Brain microvascular endothelial cell (primary cell): ENCODE measurements at regions not wholly inside any gene's neighbourhood (a gene's known extent, or its start where the extent isn't known, plus 50 kb on each side); places are given as distances from the start of the nearest gene placed in this dataset.

Experiments
- DNase-seq: peaks from one replicate; pipeline ENCODE4 v3.0.0-alpha.2; 2020
- H3K27ac ChIP-seq: fragments of 250-450 bp; sonication (Bioruptor Pico); 2 replicates; pipeline ENCODE4 v1.5.1; 2020; ENCODE audit warnings: mild to moderate bottlenecking, moderate library complexity
- H3K27me3 ChIP-seq: fragments of 250-450 bp; sonication (Bioruptor Pico); replicated peaks from 2 replicates; pipeline ENCODE4 v1.5.1; 2020; ENCODE audit warnings: mild to moderate bottlenecking
- H3K36me3 ChIP-seq: fragments of 250-450 bp; sonication (Bioruptor Pico); replicated peaks from 2 replicates; pipeline ENCODE4 v1.5.1; 2020; ENCODE audit warnings: mild to moderate bottlenecking
- H3K4me3 ChIP-seq: 2 replicates; pipeline ENCODE4 v1.5.1; 2011; ENCODE audit warnings: low read depth, mild to moderate bottlenecking, control low read depth, low read length, moderate library complexity
- in situ Hi-C: cut with HindIII; loops from 2 replicates; pipeline ENCODE4 v1.10.0; 2017; ENCODE audit warnings: low sequenced_read_pairs, low pct_ligation_motif_present
- TF ChIP-seq, protein P1 (sequence below): IDR thresholded peaks from 2 replicates; pipeline ENCODE4 v1.5.1; 2011; ENCODE audit warnings: low read depth, mild to moderate bottlenecking, moderate library complexity, low read length, control low read depth, inconsistent platforms; ENCODE audit errors: missing control alignments

DNA sequence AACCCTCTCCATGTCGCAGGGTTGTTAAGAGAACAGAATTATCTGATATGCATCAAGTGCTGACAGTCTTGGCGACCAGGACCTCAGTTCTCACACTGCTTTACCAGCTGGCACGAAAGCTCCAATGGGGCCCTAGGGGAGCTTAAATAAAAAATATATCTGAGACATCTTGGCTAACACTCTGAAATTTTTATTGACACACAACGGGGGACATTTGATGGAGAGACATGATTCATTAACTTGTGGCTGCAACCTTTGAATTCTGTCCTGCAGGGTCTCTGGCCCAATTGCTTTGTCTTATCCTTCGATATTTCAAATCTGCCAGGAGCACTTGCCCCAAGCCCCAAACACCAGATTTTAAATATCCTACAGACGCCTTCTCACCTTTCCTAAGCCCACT is 567.0 kb downstream of the AJAP1 start:
- DNase-seq: no peak
- in situ Hi-C loops: no loop called here
- Histone ChIP-seq H3K4me3 (no peak overlapping the region), H3K27me3 (no peaks in the 10 kb centered on the region), H3K27ac (no peak overlapping the region), H3K36me3 (no peaks in the 10 kb centered on the region)
- TF ChIP-seq, protein P1, sequence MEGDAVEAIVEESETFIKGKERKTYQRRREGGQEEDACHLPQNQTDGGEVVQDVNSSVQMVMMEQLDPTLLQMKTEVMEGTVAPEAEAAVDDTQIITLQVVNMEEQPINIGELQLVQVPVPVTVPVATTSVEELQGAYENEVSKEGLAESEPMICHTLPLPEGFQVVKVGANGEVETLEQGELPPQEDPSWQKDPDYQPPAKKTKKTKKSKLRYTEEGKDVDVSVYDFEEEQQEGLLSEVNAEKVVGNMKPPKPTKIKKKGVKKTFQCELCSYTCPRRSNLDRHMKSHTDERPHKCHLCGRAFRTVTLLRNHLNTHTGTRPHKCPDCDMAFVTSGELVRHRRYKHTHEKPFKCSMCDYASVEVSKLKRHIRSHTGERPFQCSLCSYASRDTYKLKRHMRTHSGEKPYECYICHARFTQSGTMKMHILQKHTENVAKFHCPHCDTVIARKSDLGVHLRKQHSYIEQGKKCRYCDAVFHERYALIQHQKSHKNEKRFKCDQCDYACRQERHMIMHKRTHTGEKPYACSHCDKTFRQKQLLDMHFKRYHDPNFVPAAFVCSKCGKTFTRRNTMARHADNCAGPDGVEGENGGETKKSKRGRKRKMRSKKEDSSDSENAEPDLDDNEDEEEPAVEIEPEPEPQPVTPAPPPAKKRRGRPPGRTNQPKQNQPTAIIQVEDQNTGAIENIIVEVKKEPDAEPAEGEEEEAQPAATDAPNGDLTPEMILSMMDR: no peak

DNA sequence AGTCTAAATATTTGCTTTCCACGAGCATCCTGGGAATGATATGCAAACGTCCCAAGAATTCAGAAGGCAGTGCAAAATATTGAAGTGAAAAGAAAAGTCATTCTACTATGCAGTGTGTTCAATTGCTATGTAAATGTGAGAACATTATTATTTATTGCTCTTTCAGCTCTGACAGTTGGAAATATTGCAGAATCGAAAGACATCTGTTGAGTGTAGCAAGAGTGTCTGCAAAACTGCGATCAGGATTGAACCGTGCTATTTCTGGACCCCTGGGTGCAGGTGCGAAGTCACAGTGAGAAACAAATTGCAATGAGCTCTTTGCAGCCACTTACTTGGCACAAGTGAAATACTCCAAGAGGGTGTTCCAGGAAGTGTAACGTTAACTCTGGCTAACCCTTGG is 566.4 kb downstream of the AJAP1 start:
- Histone ChIP-seq H3K27me3 (no peaks in the 10 kb centered on the region), H3K4me3 (no peak overlapping the region), H3K27ac (no peak overlapping the region), H3K36me3 (no peaks in the 10 kb centered on the region)
- TF ChIP-seq, protein P1: no peak
- in situ Hi-C loops: no loop called here
- DNase-seq: no peak

DNA sequence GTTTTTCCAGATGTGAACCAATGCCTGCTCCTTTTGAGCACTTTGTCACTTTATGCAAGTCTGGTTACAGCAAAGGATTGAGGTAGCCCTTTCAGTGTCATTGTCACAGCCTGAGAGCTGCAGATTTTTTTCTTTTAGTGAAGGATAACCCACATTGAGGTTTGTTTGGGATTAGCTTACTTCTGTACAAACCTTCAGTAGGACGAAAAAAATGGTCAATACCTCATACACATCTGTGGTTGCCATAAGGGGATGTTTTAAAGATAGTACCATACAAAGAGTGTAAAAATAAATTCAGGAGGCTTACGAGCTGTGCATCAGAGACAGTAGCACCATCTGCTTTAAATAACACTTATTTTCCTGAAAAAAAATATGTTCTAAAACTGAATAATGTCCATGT is 566.0 kb downstream of the AJAP1 start:
- DNase-seq: no peak
- TF ChIP-seq, protein P1: no peak
- H3K27me3 ChIP-seq: no peaks in the 10 kb centered on the region
- H3K4me3 ChIP-seq: no peak overlapping the region
- no peaks in the 10 kb centered on the region for H3K36me3 ChIP-seq
- no peak overlapping the region for H3K27ac ChIP-seq
- in situ Hi-C loops: no loop called here

DNA sequence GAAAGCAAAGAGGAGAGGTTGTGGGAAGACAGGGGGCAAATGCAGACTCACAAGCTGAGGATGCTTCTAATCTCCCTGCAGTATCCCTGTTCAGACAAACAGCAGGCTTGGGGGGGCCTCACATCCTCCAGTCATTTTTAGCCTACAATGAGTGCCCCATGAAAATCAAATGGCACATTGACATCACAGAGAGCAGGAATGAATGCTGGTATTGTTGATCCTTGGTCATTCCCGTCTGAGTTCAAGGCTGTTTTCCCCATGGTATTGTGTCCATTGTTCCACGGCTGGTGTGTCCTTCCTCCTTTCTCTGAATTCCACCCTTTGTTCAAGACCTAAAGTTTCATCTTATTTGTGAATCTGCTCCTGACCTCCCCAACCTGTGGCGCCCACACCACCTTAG is 545.6 kb downstream of the AJAP1 start:
- TF ChIP-seq, protein P1: no peak
- H3K27me3 ChIP-seq: no peaks in the 10 kb centered on the region
- in situ Hi-C loops: no loop called here
- no peak overlapping the region for H3K27ac ChIP-seq
- DNase-seq: no peak
- H3K36me3 ChIP-seq: no peaks in the 10 kb centered on the region
- H3K4me3 ChIP-seq: no peak overlapping the region

DNA sequence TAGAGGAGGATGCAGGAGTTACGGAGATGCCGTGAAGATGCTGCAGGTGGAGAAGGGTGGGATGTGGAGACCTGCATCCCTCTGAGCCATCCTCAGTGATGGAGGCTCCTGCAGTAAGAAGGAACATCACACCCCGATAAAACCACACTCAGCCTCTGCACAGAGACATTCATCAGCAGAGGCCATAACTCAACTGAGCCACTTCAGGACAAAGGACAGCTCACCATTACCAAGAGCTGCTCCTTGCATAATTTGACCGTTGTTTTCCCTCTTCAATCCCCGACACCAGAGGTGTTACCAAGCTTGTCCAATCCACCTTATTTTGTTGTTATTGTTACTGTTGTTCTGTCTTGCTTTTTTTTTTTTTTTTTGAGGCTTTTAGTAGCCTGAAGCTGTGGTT is 543.9 kb downstream of the AJAP1 start:
- in situ Hi-C loops: no loop called here
- H3K27me3 ChIP-seq: no peaks in the 10 kb centered on the region
- H3K4me3 ChIP-seq: no peak overlapping the region
- TF ChIP-seq, protein P1: no peak
- no peaks in the 10 kb centered on the region for H3K36me3 ChIP-seq
- no peak for DNase-seq
- no peak overlapping the region for H3K27ac ChIP-seq

DNA sequence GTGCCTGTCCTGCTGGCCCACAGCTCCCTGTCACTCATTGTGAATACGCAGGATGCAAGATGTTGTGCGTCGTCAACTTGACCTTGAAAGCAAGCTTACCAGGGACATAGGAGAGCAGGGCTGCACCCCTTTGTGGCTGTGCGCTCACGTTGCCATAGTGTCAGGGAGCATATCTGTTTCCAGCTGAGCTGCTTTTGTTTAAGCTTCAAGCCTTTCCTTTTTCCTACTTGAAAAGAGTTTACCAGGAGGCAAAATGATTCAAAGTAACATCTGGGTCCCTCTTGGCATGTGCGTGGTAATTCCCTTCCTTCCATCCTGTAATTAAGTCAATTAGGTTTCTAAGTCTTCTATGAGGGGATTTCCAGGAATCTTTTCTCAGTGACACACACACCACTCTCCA is 537.1 kb downstream of the AJAP1 start:
- H3K4me3 ChIP-seq: no peak overlapping the region
- no peaks in the 10 kb centered on the region for H3K27me3 ChIP-seq
- no peaks in the 10 kb centered on the region for H3K36me3 ChIP-seq
- in situ Hi-C loops: no loop called here
- no peak overlapping the region for H3K27ac ChIP-seq
- DNase-seq: no peak
- TF ChIP-seq, protein P1: no peak
